ENCODE measurements at regions not wholly inside any gene's neighbourhood (a gene's known extent, or its start where the extent isn't known, plus 50 kb on each side); places are given as distances from the start of the nearest gene placed in this dataset.
A peak's percentile ranks its signal among the peaks of the same experiment; 100 is the strongest.

- DNase-seq, result no peak
Observed at GRCh38 chr5:9721161-9721560, 91.0 kb upstream of the TAS2R1 start.

DNA sequence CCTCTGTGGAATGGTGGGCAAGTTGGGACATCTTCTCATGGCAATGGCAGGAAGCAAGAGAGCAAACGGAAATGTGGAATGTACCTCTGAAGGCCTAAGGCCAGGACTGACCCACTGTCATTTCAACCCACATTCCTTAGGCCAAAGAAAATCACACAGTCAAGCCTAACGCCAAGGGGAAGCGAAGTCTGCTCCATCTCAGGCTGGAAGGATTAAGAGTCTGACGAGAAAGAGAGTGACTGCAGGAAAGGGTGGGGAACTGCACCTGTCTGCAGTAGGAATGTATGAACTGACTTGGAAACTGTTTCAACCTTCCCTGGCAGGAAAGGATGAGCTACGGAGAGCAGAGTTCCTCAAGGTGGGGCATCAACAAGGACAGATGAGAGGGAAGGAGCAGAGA lies 90.2 kb upstream of the TAS2R1 start:
- no peak for DNase-seq

DNA sequence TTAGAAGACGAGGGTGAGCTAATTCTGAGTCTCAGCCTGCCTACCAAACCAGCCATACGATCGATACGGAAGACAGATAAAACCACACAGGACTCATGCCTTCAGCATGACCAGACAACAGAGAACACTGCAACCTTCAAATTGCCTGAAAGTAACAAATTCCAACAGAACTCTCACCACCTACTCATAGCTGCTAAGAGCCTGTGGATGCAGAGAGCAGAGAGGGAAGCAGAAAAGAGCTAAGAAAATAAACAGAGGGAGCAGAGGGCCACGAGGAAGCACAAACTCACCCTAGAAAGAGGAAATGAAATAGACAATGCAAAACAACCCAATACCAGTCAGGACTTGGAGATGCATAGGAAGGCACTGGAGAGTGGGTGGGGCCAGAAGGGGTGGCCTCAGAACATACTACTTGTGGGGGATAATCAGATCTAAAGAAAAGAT lies 86.7 kb upstream of the TAS2R1 start:
- DNase-seq, result peak; percentile 30 to 64

- DNase-seq, result no peak
Observed at GRCh38 chr5:9715891-9716335, 85.8 kb upstream of the TAS2R1 start.

DNA sequence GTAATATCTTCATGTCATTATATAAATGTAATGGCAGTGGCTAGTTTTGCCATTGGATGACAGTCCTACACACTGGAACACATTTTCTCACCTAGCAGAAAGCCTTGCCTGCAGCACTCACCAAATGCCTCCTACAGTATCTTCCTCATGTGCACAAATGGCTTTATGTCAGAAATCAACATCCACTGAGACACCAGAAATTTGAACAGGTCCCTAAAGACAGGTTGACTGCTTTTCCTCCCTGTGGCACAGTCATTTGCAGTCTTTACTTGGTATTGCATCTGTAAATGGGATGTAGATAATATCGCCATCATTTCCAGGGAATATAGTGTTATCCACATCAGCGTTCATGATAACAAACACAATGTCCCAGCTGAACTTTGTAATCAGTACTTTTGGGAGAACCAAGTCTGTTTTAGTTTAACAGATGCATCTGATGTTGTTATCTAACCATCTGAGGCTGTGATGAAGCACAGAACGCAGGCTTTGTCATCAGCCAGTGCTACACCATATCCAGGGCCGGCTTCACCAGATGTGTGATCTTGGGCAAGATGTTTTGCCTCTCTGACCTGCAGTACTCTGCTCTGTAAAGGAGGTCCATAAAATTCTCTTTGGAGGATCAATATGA lies 83.9 kb upstream of the TAS2R1 start:
- no peak for DNase-seq

GRCh38 chr5:9713356-9713755 lies 83.2 kb upstream of the TAS2R1 start:
- no peak for DNase-seq

GRCh38 chr5:9712911-9713310 lies 82.8 kb upstream of the TAS2R1 start:
- peak; percentile 41 to 42 for DNase-seq

GRCh38 chr5:9712506-9712905 lies 82.4 kb upstream of the TAS2R1 start:
- DNase-seq, result no peak

DNA sequence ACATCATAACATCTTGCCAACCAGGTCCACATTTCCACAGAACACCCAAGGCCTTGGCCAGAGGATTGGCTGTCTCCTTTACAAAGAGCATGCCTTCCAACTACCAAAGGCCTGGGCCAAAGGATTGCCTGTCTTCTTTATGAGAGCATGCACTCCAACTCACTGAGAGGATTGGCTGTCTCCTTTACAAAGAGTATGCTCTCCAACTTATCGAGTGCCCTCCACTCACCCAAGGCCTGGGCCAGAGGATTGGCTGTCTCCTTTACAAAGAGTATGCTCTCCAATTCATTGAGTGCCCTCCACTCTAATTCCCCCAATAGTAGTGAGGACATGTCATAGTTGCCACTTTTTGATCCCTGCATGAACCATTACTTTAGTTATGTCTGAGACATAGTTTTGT lies 79.9 kb upstream of the TAS2R1 start:
- DNase-seq, result no peak

- no peak for DNase-seq
Observed at GRCh38 chr5:9707732-9708462, 77.7 kb upstream of the TAS2R1 start.

GRCh38 chr5:9699681-9700080 lies 69.5 kb upstream of the TAS2R1 start:
- no peak for DNase-seq

GRCh38 chr5:9698841-9699240 lies 68.7 kb upstream of the TAS2R1 start:
- DNase-seq, result no peak

- DNase-seq, result no peak
Observed at GRCh38 chr5:9698125-9698826, 68.1 kb upstream of the TAS2R1 start.

GRCh38 chr5:9692576-9692975 lies 62.4 kb upstream of the TAS2R1 start:
- no peak for DNase-seq

- no peak for DNase-seq
Observed at GRCh38 chr5:9691261-9691660, 61.1 kb upstream of the TAS2R1 start.

- no peak for DNase-seq
Observed at GRCh38 chr5:9690751-9691150, 60.6 kb upstream of the TAS2R1 start.

DNA sequence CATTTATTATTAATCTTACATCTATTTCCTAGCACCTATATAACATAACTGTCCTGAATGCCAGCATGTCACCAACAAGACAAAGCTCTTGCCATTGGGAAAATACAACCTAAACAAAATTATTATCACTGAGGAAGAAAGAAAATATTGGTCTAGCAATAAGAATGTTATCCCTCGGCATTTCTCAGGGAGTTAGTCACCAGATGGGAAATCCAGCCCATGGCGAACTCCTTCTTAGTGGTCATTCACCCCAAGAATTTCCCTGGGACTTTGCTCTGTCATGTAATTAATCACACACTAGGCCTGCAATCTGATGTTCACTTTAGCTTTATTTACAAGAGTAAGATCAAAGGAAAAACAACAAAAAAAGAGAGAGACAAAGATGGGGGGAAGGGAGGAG lies 56.1 kb upstream of the TAS2R1 start:
- DNase-seq, result no peak

DNA sequence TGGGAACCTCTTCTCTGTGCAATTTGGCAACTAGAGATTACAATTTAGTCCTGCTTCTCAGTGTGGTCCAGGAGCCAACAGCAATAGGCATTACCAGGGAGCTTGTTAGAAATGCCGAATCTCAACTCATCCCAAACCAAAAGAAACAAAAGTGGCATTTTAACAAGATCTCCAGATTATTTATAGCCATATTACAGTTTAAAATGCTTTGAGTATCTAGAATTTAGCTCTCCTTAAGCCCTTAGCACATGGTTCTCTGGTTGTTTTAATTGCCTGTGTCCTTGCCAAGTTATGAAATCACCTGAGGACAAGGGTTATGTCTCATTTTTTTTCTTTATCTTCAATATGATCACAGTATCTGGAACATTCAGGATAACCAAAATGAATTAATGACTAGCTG lies 51.6 kb upstream of the TAS2R1 start:
- no peak for DNase-seq

Data from Kasumi-1 (cell line).